K562 (cell line): ENCODE measurements at regions not wholly inside any gene's neighbourhood (a gene's known extent, or its start where the extent isn't known, plus 50 kb on each side); places are given as distances from the start of the nearest gene placed in this dataset.

Source experiments
- ATAC-seq: fragments of 200-7000 bp; cut with Tn5 transposase; 3 replicates; pipeline ENCODE4 v1.9.1; 2020; ENCODE audit warnings: moderate library complexity
- BruUV-seq: library from RNA; stranded (reverse); fragments of 400-500 nt; replicated peaks from 2 replicates; lab custom pipeline; 2021; lab: Mats Ljungman, UMichigan
- CTCF ChIA-PET: fragments of 300-600 bp; formaldehyde crosslinking; extraction: SDS; loops from one replicate; lab custom pipeline; 2021; ENCODE audit warnings: low intra/inter-chr PET ratio; lab: Yijun Ruan, JAX
- POLR2A ChIA-PET: fragments of 300-600, 350-650 bp; sonication (Branson Sonifier 250); formaldehyde crosslinking; extraction: SDS; loops from one replicate; lab custom pipeline; 2021; ENCODE audit warnings: antibody characterized with exemption, inconsistent platforms; lab: Yijun Ruan, JAX
- DNase-seq, 4 experiments: peaks; one replicate each; pipeline versions ENCODE4 v3.0.0 to v3.0.0-alpha.2; 2011 to 2018; ENCODE audit warnings: low spot score in 3 of 4, mixed read lengths in 3 of 4; ENCODE audit errors: extremely low read depth in 1 of 4
- FAIRE-seq: peaks from 2 replicates; lab custom pipeline; 2011; peaks lifted over from hg19 to GRCh38; lab: Jason Lieb, UNC
- H2AFZ ChIP-seq: 2 replicates; pipeline ENCODE4 v1.6.0; 2011; ENCODE audit warnings: low read depth, low read length, control low read depth, inconsistent platforms
- H3K27ac ChIP-seq: fragments of 200-600 bp; 3 replicates; pipeline ENCODE4 v1.8.0; 2011; ENCODE audit warnings: low read depth, mild to moderate bottlenecking, control low read depth, inconsistent platforms, low read length, moderate library complexity, mixed read lengths; ENCODE audit errors: extremely low read depth
- H3K27me3 ChIP-seq, 2 experiments: fragments of 300-600 bp in 1 of 2; 2 replicates in 1 of 2; 3 replicates in 1 of 2; pipeline versions ENCODE4 v1.6.0 to v1.8.0; 2011; ENCODE audit warnings: inconsistent platforms in 2 of 2, low read length in 2 of 2, mild to moderate bottlenecking in 1 of 2, mixed read lengths in 1 of 2, moderate library complexity in 1 of 2; ENCODE audit not compliant: control insufficient read depth in 2 of 2, insufficient read depth in 2 of 2
- H3K36me3 ChIP-seq: fragments of 300-600 bp; 3 replicates; pipeline ENCODE4 v1.8.0; 2011; ENCODE audit warnings: mild to moderate bottlenecking, low read length, inconsistent platforms; ENCODE audit not compliant: control insufficient read depth, insufficient read depth
- H3K4me1 ChIP-seq, 2 experiments: fragments of 200-600 bp in 1 of 2; replicated peaks in 1 of 2; 2 replicates in 1 of 2; 3 replicates in 1 of 2; pipeline versions ENCODE4 v1.5.1 to v1.8.0; 2011; ENCODE audit warnings: inconsistent platforms in 2 of 2, low read length in 2 of 2, mild to moderate bottlenecking in 1 of 2, mixed read lengths in 1 of 2, moderate library complexity in 1 of 2; ENCODE audit not compliant: control insufficient read depth in 2 of 2, insufficient read depth in 2 of 2
- H3K4me2 ChIP-seq: 2 replicates; pipeline ENCODE4 v1.6.1; 2011; ENCODE audit warnings: low read length, control low read depth, inconsistent platforms, mixed read lengths; ENCODE audit not compliant: insufficient read depth
- H3K4me3 ChIP-seq: fragments of 200-600 bp; sonication (generic), shearing (Covaris generic); 2 replicates; pipeline ENCODE4 v1.5.1; 2016; ENCODE audit warnings: control low read depth, inconsistent platforms
- H3K79me2 ChIP-seq: fragments of 200-600 bp; 3 replicates; pipeline ENCODE4 v1.8.0; 2011; ENCODE audit warnings: low read length, inconsistent platforms; ENCODE audit not compliant: control insufficient read depth, insufficient read depth
- H3K9ac ChIP-seq, 2 experiments: 2 replicates each; pipeline versions ENCODE4 v1.6.0 to v1.6.1; 2011; ENCODE audit warnings: low read depth in 2 of 2, low read length in 2 of 2, control low read depth in 1 of 2, inconsistent platforms in 1 of 2, mild to moderate bottlenecking in 1 of 2, mixed read lengths in 1 of 2; ENCODE audit not compliant: insufficient read depth in 1 of 2
- H3K9me1 ChIP-seq: one replicate; pipeline ENCODE4 v1.6.0; 2011; ENCODE audit warnings: inconsistent platforms, mild to moderate bottlenecking, low read length, moderate library complexity; ENCODE audit not compliant: control insufficient read depth, insufficient read depth
- H3K9me3 ChIP-seq: replicated peaks from 2 replicates; pipeline ENCODE4 v1.5.1; 2011; ENCODE audit warnings: low read depth, low read length, inconsistent platforms; ENCODE audit not compliant: control insufficient read depth, insufficient read depth
- H4K20me1 ChIP-seq: replicated peaks from 2 replicates; pipeline ENCODE4 v1.6.1; 2011; ENCODE audit warnings: low read length, inconsistent platforms, mixed read lengths; ENCODE audit not compliant: control insufficient read depth, insufficient read depth
- ELF1 ChIP-seq: fragments of 200-800 bp; sonication (Bioruptor generic); IDR thresholded peaks from 2 replicates; pipeline ENCODE4 v1.6.1; 2016; ENCODE audit warnings: missing genetic modification characterization, missing compliant biosample characterization
- ETV1 ChIP-seq: fragments of 450-650 bp; conservative IDR thresholded peaks from 2 replicates; pipeline ENCODE4 v1.6.1; 2016; ENCODE audit warnings: missing genetic modification characterization, control low read depth, low read depth, missing compliant biosample characterization
- LARP7 ChIP-seq: fragments of 450-650 bp; IDR thresholded peaks from 2 replicates; pipeline ENCODE4 v1.6.1; 2016
- MBD2 ChIP-seq: sonication (generic); IDR thresholded peaks from 2 replicates; pipeline ENCODE4 v1.6.1; 2016; ENCODE audit warnings: low read depth, borderline replicate concordance
- NCOA6 ChIP-seq: fragments of 450-650 bp; IDR thresholded peaks from 2 replicates; pipeline ENCODE4 v1.6.1; 2017; ENCODE audit warnings: mild to moderate bottlenecking
- NEUROD1 ChIP-seq: fragments of 150-350 bp; IDR thresholded peaks from 2 replicates; pipeline ENCODE4 v1.6.1; 2014; ENCODE audit warnings: borderline replicate concordance, low read length, low read depth; ENCODE audit not compliant: partially characterized antibody
- SP2 ChIP-seq: IDR thresholded peaks from 2 replicates; pipeline ENCODE4 v1.6.1; 2011; ENCODE audit warnings: mild to moderate bottlenecking, low read depth, low read length, moderate library complexity; ENCODE audit not compliant: poor library complexity, severe bottlenecking; ENCODE audit errors: extremely low read depth
- ZNF551 ChIP-seq: fragments of 250-450 bp; sonication (Bioruptor Pico); IDR thresholded peaks from 2 replicates; pipeline ENCODE4 v1.5.0; 2021; ENCODE audit warnings: mild to moderate bottlenecking, moderate library complexity
- ZNF695 ChIP-seq: fragments of 450-650 bp; formaldehyde crosslinking; IDR thresholded peaks from 2 replicates; pipeline ENCODE4 v1.4.0; 2020; ENCODE audit warnings: mild to moderate bottlenecking, moderate library complexity
- ZNF77 ChIP-seq: fragments of 250-450 bp; sonication (Bioruptor Pico); IDR thresholded peaks from 2 replicates; pipeline ENCODE4 v1.5.0; 2020
- in situ Hi-C: fragments of 300-500 bp; cut with MboI; formaldehyde crosslinking; loops from 4 replicates; pipeline ENCODE4 v1.15.0; 2018; ENCODE audit warnings: inconsistent platforms, mixed read lengths
- intact Hi-C: fragments of 100-400 bp; cut with micrococcal nuclease; formaldehyde crosslinking; loops from 2 replicates; pipeline ENCODE4 v1.14.2; 2022
- TF ChIP-seq, protein P1 (sequence below): fragments of 450-650 bp; IDR thresholded peaks from 2 replicates; pipeline ENCODE4 v1.6.1; 2018; ENCODE audit warnings: mild to moderate bottlenecking, low read depth; ENCODE audit not compliant: partially characterized antibody
- TF ChIP-seq, protein P2 (sequence below): sonication (generic); formaldehyde crosslinking; IDR thresholded peaks from 2 replicates; pipeline ENCODE4 v1.8.1; 2023; ENCODE audit warnings: mild to moderate bottlenecking, missing genetic modification reagents

DNA sequence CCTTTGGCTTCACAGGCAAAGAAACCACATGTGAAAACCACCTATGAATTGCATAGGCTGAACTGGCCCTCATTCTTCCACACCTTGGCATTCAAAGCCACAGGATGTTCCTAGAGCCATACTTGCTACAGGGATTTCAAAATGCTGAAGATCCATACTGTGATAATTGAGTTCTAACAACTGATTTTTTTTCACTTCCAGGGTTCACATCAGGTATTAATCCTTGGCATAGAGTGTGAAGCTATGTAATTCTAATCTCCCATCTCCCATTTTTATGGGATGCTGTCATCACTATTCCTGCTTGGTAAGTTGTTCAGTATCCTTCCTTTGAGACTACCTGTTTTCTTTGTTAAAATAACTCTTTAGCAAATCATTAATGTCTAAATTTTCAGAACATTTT, 1569.2 kb upstream of the ADGRL3 start:
- H3K9ac ChIP-seq = no peak overlapping the region
- no TSS peak for BruUV-seq

More for the DNA sequence above, 1569.2 kb upstream of the ADGRL3 start:
- Histone ChIP-seq H4K20me1 (no peaks in the 10 kb centered on the region), H2AFZ (no peak overlapping the region), H3K9me3 (no peaks in the 10 kb centered on the region), H3K4me1 (no peaks in the 10 kb centered on the region), H3K4me3 (no peak overlapping the region), H3K36me3 (no peaks in the 10 kb centered on the region), H3K79me2 (no peaks in the 10 kb centered on the region), H3K27ac (no peak overlapping the region), H3K4me2 (no peak overlapping the region), H3K27me3 (no peaks in the 10 kb centered on the region), H3K9me1 (no peaks in the 10 kb centered on the region)
- intact Hi-C loops (loop anchor here (10.0 kb wide), 1 partner anchor 1686 kb away; no protein-coding TSS in a partner anchor), in situ Hi-C loops (no loop called here)
- ChIA-PET POLR2A (no interaction called here), CTCF (no interaction called here)
- ATAC-seq (no peak), DNase-seq (no peak), FAIRE-seq (no peak)
- no peak for TF ChIP-seq ZNF695 (CRISPR knock-in tag)
- TF ChIP-seq MBD2 = no peak
- no peak for TF ChIP-seq ZNF77
- TF ChIP-seq LARP7 = no peak
- no peak for TF ChIP-seq ETV1 (tag)
- TF ChIP-seq ELF1 (tag) = no peak
- TF ChIP-seq, protein P1, sequence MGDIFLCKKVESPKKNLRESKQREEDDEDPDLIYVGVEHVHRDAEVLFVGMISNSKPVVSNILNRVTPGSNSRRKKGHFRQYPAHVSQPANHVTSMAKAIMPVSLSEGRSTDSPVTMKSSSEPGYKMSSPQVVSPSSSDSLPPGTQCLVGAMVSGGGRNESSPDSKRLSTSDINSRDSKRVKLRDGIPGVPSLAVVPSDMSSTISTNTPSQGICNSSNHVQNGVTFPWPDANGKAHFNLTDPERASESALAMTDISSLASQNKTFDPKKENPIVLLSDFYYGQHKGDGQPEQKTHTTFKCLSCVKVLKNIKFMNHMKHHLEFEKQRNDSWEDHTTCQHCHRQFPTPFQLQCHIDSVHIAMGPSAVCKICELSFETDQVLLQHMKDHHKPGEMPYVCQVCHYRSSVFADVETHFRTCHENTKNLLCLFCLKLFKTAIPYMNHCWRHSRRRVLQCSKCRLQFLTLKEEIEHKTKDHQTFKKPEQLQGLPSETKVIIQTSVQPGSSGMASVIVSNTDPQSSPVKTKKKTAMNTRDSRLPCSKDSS = no peak
- TF ChIP-seq ZNF551 (CRISPR knock-in tag) = no peak
- no peak for TF ChIP-seq SP2
- no peak for TF ChIP-seq NEUROD1
- TF ChIP-seq, protein P2, sequence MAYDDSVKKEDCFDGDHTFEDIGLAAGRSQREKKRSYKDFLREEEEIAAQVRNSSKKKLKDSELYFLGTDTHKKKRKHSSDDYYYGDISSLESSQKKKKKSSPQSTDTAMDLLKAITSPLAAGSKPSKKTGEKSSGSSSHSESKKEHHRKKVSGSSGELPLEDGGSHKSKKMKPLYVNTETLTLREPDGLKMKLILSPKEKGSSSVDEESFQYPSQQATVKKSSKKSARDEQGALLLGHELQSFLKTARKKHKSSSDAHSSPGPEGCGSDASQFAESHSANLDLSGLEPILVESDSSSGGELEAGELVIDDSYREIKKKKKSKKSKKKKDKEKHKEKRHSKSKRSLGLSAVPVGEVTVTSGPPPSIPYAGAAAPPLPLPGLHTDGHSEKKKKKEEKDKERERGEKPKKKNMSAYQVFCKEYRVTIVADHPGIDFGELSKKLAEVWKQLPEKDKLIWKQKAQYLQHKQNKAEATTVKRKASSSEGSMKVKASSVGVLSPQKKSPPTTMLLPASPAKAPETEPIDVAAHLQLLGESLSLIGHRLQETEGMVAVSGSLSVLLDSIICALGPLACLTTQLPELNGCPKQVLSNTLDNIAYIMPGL = no peak
- TF ChIP-seq NCOA6 = no peak
